Fibroblast of the aortic adventitia (primary cell): ENCODE measurements at regions not wholly inside any gene's neighbourhood (a gene's known extent, or its start where the extent isn't known, plus 50 kb on each side); places are given as distances from the start of the nearest gene placed in this dataset.

Experiments used
- DNase-seq: peaks from one replicate; pipeline ENCODE4 v3.0.0-alpha.2; 2010; ENCODE audit warnings: low read depth
- H3K4me3 ChIP-seq: 2 replicates; pipeline ENCODE4 v1.5.1; 2011; ENCODE audit warnings: low read depth, mild to moderate bottlenecking, control low read depth, low read length, moderate library complexity
- CTCF ChIP-seq: IDR thresholded peaks from 2 replicates; pipeline ENCODE4 v1.5.1; 2011; ENCODE audit warnings: mild to moderate bottlenecking, low read length, control low read depth, inconsistent platforms; ENCODE audit not compliant: insufficient read depth

GRCh38 chr6:148136586-148136985, 206.1 kb upstream of the SASH1 start:
- DNase-seq, result no peak
- no peak overlapping the region for H3K4me3 ChIP-seq
- TF ChIP-seq CTCF, result no peak

- TF ChIP-seq CTCF, result no peak
- no peak overlapping the region for H3K4me3 ChIP-seq
- DNase-seq, result no peak
Observed at GRCh38 chr6:148137652-148138051, 205.0 kb upstream of the SASH1 start.

GRCh38 chr6:148138573-148138972, 204.1 kb upstream of the SASH1 start:
- no peak for TF ChIP-seq CTCF
- no peak for DNase-seq
- H3K4me3 ChIP-seq, result no peak overlapping the region

- TF ChIP-seq CTCF, result no peak
- no peak overlapping the region for H3K4me3 ChIP-seq
- peak; percentile 1 for DNase-seq
Observed at GRCh38 chr6:148140772-148141557, 201.7 kb upstream of the SASH1 start.

- DNase-seq, result no peak
- H3K4me3 ChIP-seq, result no peak overlapping the region
- TF ChIP-seq CTCF, result no peak
Observed at GRCh38 chr6:148142821-148143220, 199.8 kb upstream of the SASH1 start.

GRCh38 chr6:148143771-148144170, 198.9 kb upstream of the SASH1 start:
- DNase-seq, result no peak
- no peak overlapping the region for H3K4me3 ChIP-seq
- TF ChIP-seq CTCF, result no peak

GRCh38 chr6:148144917-148145521, 197.6 kb upstream of the SASH1 start:
- DNase-seq, result peak; percentile 84
- peak overlapping the region; percentile 6 for H3K4me3 ChIP-seq
- peak; percentile 94 for TF ChIP-seq CTCF
